Ishikawa (cell line): ENCODE measurements at regions not wholly inside any gene's neighbourhood (a gene's known extent, or its start where the extent isn't known, plus 50 kb on each side); places are given as distances from the start of the nearest gene placed in this dataset.

ENCODE experiments used
- CEBPB ChIP-seq: IDR thresholded peaks from 2 replicates; pipeline ENCODE4 v1.6.1; 2012
- CREB1 ChIP-seq: IDR thresholded peaks from 2 replicates; pipeline ENCODE4 v1.6.1; 2012; ENCODE audit warnings: low read depth
- EGR1 ChIP-seq: IDR thresholded peaks from 2 replicates; pipeline ENCODE4 v1.6.1; 2012
- EP300 ChIP-seq: IDR thresholded peaks from 2 replicates; pipeline ENCODE4 v1.6.1; 2012; ENCODE audit warnings: borderline replicate concordance
- FOXM1 ChIP-seq: IDR thresholded peaks from 2 replicates; pipeline ENCODE4 v1.6.1; 2012; ENCODE audit warnings: low read depth, borderline replicate concordance
- MAX ChIP-seq: IDR thresholded peaks from 2 replicates; pipeline ENCODE4 v1.6.1; 2012
- NFIC ChIP-seq: IDR thresholded peaks from 2 replicates; pipeline ENCODE4 v1.6.1; 2012
- RAD21 ChIP-seq: IDR thresholded peaks from 2 replicates; pipeline ENCODE4 v1.6.1; 2012; ENCODE audit warnings: low read depth
- REST ChIP-seq: IDR thresholded peaks from 2 replicates; pipeline ENCODE4 v1.6.1; 2012; ENCODE audit warnings: low read depth, mild to moderate bottlenecking
- TAF1 ChIP-seq: IDR thresholded peaks from 2 replicates; pipeline ENCODE4 v1.6.1; 2012; ENCODE audit warnings: low read depth, mild to moderate bottlenecking
- TEAD4 ChIP-seq: IDR thresholded peaks from 2 replicates; pipeline ENCODE4 v1.6.1; 2012
- YY1 ChIP-seq: IDR thresholded peaks from 2 replicates; pipeline ENCODE4 v1.6.1; 2012; ENCODE audit warnings: low read depth
- ZBTB7A ChIP-seq: IDR thresholded peaks from 2 replicates; pipeline ENCODE4 v1.6.1; 2012; ENCODE audit warnings: low read depth
- TF ChIP-seq, protein P1 (sequence below): IDR thresholded peaks from 2 replicates; pipeline ENCODE4 v1.6.1; 2012

DNA sequence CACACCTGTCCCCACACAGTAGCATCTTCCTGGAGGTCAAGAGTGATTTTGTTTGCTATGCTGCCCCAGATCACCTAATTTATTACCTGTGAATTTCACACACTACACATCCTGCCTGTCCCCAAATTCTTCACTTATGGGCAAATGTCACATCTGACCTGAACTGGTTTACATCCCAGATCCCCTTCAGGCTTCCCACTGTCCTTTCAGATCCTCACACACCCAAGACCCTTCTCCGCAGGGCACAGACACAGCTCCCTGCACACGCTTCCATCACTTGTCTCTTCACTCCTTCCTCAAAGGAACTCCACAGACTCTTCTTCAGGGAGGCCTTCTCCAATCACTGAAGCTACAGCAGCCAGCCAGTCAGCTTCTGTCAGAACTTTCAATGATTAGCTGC lies 118.7 kb upstream of the IGLL5 start:
- TF ChIP-seq REST (no peak), FOXM1 (no peak), TAF1 (no peak), CEBPB (no peak), NFIC (no peak), YY1 (no peak), EGR1 (no peak), TEAD4 (no peak), RAD21 (no peak), MAX (no peak), EP300 (no peak), CREB1 (no peak), ZBTB7A (no peak)
- TF ChIP-seq, protein P1, sequence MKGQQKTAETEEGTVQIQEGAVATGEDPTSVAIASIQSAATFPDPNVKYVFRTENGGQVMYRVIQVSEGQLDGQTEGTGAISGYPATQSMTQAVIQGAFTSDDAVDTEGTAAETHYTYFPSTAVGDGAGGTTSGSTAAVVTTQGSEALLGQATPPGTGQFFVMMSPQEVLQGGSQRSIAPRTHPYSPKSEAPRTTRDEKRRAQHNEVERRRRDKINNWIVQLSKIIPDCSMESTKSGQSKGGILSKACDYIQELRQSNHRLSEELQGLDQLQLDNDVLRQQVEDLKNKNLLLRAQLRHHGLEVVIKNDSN, result no peak
